Right atrium auricular region (tissue), 2 donors: ENCODE measurements at regions not wholly inside any gene's neighbourhood (a gene's known extent, or its start where the extent isn't known, plus 50 kb on each side); places are given as distances from the start of the nearest gene placed in this dataset.

Source experiments
- DNase-seq: peaks from one replicate; pipeline ENCODE4 v3.0.0-alpha.2; 2019; ENCODE audit warnings: low spot score
- H3K27ac ChIP-seq, 2 donors: fragments of 200-600 bp; sonication (generic); 1 replicate in 1 of 2; 2 replicates in 1 of 2; pipeline ENCODE4 v1.5.1; 2016 to 2019
- H3K27me3 ChIP-seq, 2 donors: fragments of 200-600 bp; sonication (generic); one replicate each; pipeline versions ENCODE4 v1.5.1 to v1.6.0; 2017 to 2019
- H3K36me3 ChIP-seq: fragments of 200-600 bp; sonication (generic); one replicate; pipeline ENCODE4 v1.5.1; 2016
- H3K4me1 ChIP-seq, 2 donors: fragments of 200-600 bp; sonication (generic); one replicate each; pipeline versions ENCODE4 v1.5.1 to v1.6.0; 2017 to 2019
- H3K4me3 ChIP-seq, 2 donors: fragments of 200-600 bp; sonication (generic); 1 replicate in 1 of 2; 2 replicates in 1 of 2; pipeline ENCODE4 v1.5.1; 2017 to 2019; ENCODE audit warnings: mild to moderate bottlenecking in 1 of 2, moderate library complexity in 1 of 2
- H3K9me3 ChIP-seq, 2 donors: fragments of 200-600 bp; sonication (generic); one replicate each; pipeline ENCODE4 v1.5.1; 2019
- TF ChIP-seq, protein P1 (sequence below), 2 donors: fragments of 200-600 bp; sonication (generic); IDR thresholded peaks; one replicate each; pipeline ENCODE4 v1.5.1; 2019; ENCODE audit warnings: antibody characterized with exemption in 2 of 2

DNA sequence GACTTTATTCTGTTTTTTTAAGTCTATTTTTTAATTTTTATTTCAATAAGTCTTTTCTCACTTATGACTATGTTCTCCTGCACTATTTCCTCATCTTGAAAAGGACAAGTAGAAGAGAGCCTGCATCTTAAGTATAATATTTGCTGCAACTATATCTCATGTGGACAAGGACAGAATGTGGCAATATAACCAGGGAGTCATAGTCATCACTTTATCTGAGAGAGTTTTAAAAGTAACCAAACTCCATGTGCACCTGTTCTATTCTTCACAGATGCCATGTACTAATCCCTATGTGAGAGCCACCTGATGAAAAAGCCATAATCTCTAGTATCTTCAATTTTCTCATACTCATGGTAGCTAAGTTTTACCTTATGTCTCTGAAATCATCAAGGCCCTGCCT lies 104.2 kb upstream of the SOX6 start:
- H3K9me3 ChIP-seq, result no peaks in the 10 kb centered on the region
- H3K4me1 ChIP-seq, result no peaks in the 10 kb centered on the region
- no peak overlapping the region for H3K27ac ChIP-seq
- no peaks in the 10 kb centered on the region for H3K27me3 ChIP-seq
- TF ChIP-seq, protein P1, sequence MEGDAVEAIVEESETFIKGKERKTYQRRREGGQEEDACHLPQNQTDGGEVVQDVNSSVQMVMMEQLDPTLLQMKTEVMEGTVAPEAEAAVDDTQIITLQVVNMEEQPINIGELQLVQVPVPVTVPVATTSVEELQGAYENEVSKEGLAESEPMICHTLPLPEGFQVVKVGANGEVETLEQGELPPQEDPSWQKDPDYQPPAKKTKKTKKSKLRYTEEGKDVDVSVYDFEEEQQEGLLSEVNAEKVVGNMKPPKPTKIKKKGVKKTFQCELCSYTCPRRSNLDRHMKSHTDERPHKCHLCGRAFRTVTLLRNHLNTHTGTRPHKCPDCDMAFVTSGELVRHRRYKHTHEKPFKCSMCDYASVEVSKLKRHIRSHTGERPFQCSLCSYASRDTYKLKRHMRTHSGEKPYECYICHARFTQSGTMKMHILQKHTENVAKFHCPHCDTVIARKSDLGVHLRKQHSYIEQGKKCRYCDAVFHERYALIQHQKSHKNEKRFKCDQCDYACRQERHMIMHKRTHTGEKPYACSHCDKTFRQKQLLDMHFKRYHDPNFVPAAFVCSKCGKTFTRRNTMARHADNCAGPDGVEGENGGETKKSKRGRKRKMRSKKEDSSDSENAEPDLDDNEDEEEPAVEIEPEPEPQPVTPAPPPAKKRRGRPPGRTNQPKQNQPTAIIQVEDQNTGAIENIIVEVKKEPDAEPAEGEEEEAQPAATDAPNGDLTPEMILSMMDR (IDR thresholded peaks at IDR 0.05), result no peak
- DNase-seq, result no peak
- H3K4me3 ChIP-seq, result no peak overlapping the region
- no peaks in the 10 kb centered on the region for H3K36me3 ChIP-seq

DNA sequence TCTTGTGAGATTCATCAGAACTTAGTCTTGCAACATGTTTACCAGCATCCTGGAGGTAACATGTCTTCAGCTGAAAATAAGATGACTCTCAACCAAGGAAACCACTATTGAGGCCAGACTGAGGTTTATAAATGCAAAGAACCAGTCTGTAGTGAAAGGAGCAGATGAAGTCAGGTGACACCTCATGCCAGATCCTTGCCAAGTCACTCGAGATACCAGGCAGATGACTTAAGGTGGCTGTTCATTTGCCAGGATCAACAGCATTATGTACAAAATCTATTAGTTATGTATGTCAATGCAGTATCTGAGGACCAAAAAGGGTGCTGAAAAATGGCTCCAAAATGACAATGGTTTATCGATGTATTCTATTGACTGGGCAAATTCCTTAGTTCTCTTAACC lies 100.0 kb upstream of the SOX6 start:
- no peak overlapping the region for H3K27ac ChIP-seq
- DNase-seq, result no peak
- no peaks in the 10 kb centered on the region for H3K36me3 ChIP-seq
- no peak overlapping the region for H3K4me3 ChIP-seq
- TF ChIP-seq, protein P1 (IDR thresholded peaks at IDR 0.05), result no peak
- H3K9me3 ChIP-seq, result no peaks in the 10 kb centered on the region
- H3K27me3 ChIP-seq, result no peaks in the 10 kb centered on the region
- peaks cover 0 to 6% of the 10 kb centered on the region in 2 donors for H3K4me1 ChIP-seq

DNA sequence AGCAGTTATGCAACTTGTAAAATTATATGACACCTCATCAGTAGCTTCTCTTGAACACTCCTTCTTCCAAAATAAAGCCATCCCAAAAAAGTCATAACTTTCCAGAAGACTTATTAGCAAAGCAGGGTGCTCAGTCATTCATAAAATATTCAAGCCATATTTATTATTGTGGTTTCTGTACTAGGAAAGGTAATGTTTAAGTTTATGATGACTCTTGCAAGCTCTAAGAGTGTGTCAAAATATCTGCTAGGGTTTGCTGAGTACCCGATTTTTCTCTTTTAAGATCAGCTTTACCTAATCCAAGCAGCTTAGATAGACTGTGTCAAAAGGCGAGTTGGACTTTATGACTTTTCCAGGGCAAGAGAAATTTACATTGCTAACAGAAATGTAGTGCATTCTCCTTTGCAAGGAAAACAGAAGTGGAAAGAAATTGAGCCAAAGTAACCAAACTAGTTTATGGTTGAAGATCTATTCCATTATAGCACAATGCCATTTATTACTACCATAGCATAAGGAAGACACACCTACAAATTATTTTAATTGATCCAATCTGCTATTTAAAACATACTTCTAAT lies 98.0 kb upstream of the SOX6 start:
- H3K27ac ChIP-seq, result no peak overlapping the region
- H3K4me1 ChIP-seq, result peaks cover 0 to 6% of the 10 kb centered on the region in 2 donors
- H3K27me3 ChIP-seq, result no peaks in the 10 kb centered on the region
- TF ChIP-seq, protein P1 (IDR thresholded peaks at IDR 0.05), result no peak
- H3K9me3 ChIP-seq, result no peaks in the 10 kb centered on the region
- no peak for DNase-seq
- H3K36me3 ChIP-seq, result no peaks in the 10 kb centered on the region
- H3K4me3 ChIP-seq, result no peak overlapping the region

DNA sequence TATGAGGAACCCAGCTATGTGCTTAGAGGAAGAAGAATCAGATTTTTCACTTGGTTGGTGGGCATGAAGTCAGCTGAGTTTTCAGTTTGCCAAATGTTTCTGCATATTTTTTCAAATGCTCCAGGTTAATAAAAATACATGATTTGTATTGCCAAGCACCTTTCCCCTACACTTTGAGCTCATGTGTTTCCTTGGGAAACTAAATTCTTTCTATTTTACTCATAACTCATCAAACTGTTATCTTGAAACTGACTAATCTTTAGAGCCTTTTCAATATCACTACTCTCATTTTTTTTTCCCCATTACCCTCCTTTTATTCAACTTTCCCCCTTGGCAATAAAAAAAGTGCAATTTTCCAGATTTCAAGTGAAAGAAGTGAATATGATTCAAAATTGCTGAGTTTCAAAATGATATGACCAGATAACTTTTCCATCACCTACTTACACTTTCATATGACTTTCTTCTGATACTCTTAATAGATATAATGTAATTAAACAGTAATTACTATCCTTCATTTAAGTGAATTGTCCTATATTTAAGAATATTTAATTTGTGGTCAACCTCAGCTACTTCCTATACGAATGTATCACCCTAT lies 91.9 kb upstream of the SOX6 start:
- Histone ChIP-seq H3K9me3 (no peaks in the 10 kb centered on the region), H3K4me1 (no peaks in the 10 kb centered on the region), H3K36me3 (no peaks in the 10 kb centered on the region), H3K27ac (no peak overlapping the region), H3K27me3 (no peaks in the 10 kb centered on the region), H3K4me3 (no peak overlapping the region)
- TF ChIP-seq, protein P1 (IDR thresholded peaks at IDR 0.05), result no peak
- no peak for DNase-seq

GRCh38 chr11:16441461-16441860 lies 85.1 kb upstream of the SOX6 start:
- Histone ChIP-seq H3K4me3 (no peak overlapping the region), H3K9me3 (no peaks in the 10 kb centered on the region), H3K27me3 (no peaks in the 10 kb centered on the region), H3K36me3 (no peaks in the 10 kb centered on the region), H3K27ac (no peak overlapping the region), H3K4me1 (no peaks in the 10 kb centered on the region)
- TF ChIP-seq, protein P1 (IDR thresholded peaks at IDR 0.05), result no peak
- DNase-seq, result no peak

DNA sequence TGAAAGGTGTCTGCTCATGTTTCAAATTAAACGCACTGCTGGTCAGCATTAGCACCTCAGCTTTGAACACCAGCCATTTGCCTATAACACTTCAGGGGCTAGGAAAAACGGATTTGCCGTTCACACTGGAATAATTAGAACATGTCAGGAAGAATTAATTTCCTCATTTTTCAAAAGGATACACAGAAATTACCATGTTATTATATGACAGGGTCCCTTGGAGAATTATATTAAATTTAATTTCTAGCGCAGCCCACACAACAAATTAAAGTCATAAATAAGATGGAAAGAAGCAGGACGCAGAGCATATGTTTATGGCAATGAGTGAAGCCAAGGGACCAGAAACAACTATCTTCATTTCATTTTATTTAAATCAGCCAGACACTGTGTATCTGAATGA lies 83.8 kb upstream of the SOX6 start:
- Histone ChIP-seq H3K4me1 (no peaks in the 10 kb centered on the region), H3K27ac (no peak overlapping the region), H3K36me3 (no peaks in the 10 kb centered on the region), H3K27me3 (no peaks in the 10 kb centered on the region), H3K9me3 (no peaks in the 10 kb centered on the region), H3K4me3 (no peak overlapping the region)
- TF ChIP-seq, protein P1 (IDR thresholded peaks at IDR 0.05), result no peak
- DNase-seq, result no peak
